DOHH2 (cell line): ENCODE measurements at regions not wholly inside any gene's neighbourhood (a gene's known extent, or its start where the extent isn't known, plus 50 kb on each side); places are given as distances from the start of the nearest gene placed in this dataset.

ENCODE experiments used
- H3F3A ChIP-seq: fragments of 200-600 bp; sonication (generic), shearing (Covaris generic); 2 replicates; pipeline ENCODE4 v1.6.0; 2016; ENCODE audit warnings: antibody characterized with exemption, mild to moderate bottlenecking; ENCODE audit not compliant: control insufficient read depth, insufficient read depth
- H3K27ac ChIP-seq: fragments of 200-600 bp; sonication (generic); 2 replicates; pipeline ENCODE4 v1.5.1; 2014; ENCODE audit warnings: low read depth, mild to moderate bottlenecking, low read length, moderate library complexity
- H3K27me3 ChIP-seq: fragments of 200-600 bp; sonication (generic); 2 replicates; pipeline ENCODE4 v1.6.1; 2014; ENCODE audit warnings: mild to moderate bottlenecking, low read length, mixed read lengths; ENCODE audit not compliant: control insufficient read depth
- H3K36me3 ChIP-seq: fragments of 200-600 bp; sonication (generic); 2 replicates; pipeline ENCODE4 v1.6.1; 2014; ENCODE audit warnings: mild to moderate bottlenecking, low read length, moderate library complexity, mixed read lengths; ENCODE audit not compliant: control insufficient read depth
- H3K4me1 ChIP-seq: fragments of 200-600 bp; sonication (generic); 2 replicates; pipeline ENCODE4 v1.6.1; 2014; ENCODE audit warnings: mild to moderate bottlenecking, low read length, mixed read lengths; ENCODE audit not compliant: control insufficient read depth
- H3K4me2 ChIP-seq: fragments of 200-600 bp; sonication (generic); 2 replicates; pipeline ENCODE4 v1.6.0; 2014; ENCODE audit warnings: mild to moderate bottlenecking, low read length, moderate library complexity
- H3K4me3 ChIP-seq: fragments of 200-600 bp; sonication (generic); 2 replicates; pipeline ENCODE4 v1.5.1; 2014; ENCODE audit warnings: mild to moderate bottlenecking, low read length, mixed read lengths
- H3K79me2 ChIP-seq: fragments of 200-600 bp; sonication (generic); 2 replicates; pipeline ENCODE4 v1.6.1; 2014; ENCODE audit warnings: mild to moderate bottlenecking, low read length, mixed read lengths; ENCODE audit not compliant: control insufficient read depth
- H3K9me2 ChIP-seq: fragments of 200-600 bp; sonication (generic); replicated peaks from 2 replicates; pipeline ENCODE4 v1.6.1; 2014; ENCODE audit warnings: mild to moderate bottlenecking, low read length, mixed read lengths; ENCODE audit not compliant: control insufficient read depth
- H3K9me3 ChIP-seq: fragments of 200-600 bp; sonication (generic); 2 replicates; pipeline ENCODE4 v1.6.1; 2014; ENCODE audit warnings: antibody characterized with exemption, low read length, mixed read lengths; ENCODE audit not compliant: control insufficient read depth, insufficient read depth
- H4K20me1 ChIP-seq: fragments of 200-600 bp; sonication (generic); 2 replicates; pipeline ENCODE4 v1.6.0; 2014; ENCODE audit warnings: low read depth, mild to moderate bottlenecking, antibody characterized with exemption, low read length, moderate library complexity; ENCODE audit not compliant: control insufficient read depth, insufficient read depth
- CTCF ChIP-seq: fragments of 200-600 bp; sonication (generic); IDR thresholded peaks from one replicate; pipeline ENCODE4 v1.5.1; 2014; ENCODE audit warnings: antibody characterized with exemption, mild to moderate bottlenecking, low read depth, low read length; ENCODE audit not compliant: poor library complexity, severe bottlenecking
- EZH2phosphoT487 ChIP-seq: fragments of 200-600 bp; sonication (generic); IDR thresholded peaks from 2 replicates; pipeline ENCODE4 v1.6.1; 2017; ENCODE audit warnings: borderline replicate concordance, mild to moderate bottlenecking, antibody characterized with exemption, low read length, moderate library complexity, mixed read lengths

GRCh38 chr4:137676357-137676998 is 144.2 kb upstream of the PCDH18 start:
- Histone ChIP-seq H3K27ac (no peak overlapping the region), H4K20me1 (no peaks in the 10 kb centered on the region), H3F3A (no peaks in the 10 kb centered on the region)

GRCh38 chr4:137674066-137674465 is 141.8 kb upstream of the PCDH18 start:
- TF ChIP-seq CTCF = no peak
- TF ChIP-seq EZH2phosphoT487 = no peak
- H3K27ac ChIP-seq = no peak overlapping the region
- H3K9me2 ChIP-seq = no peaks in the 10 kb centered on the region
- H3K27me3 ChIP-seq = no peaks in the 10 kb centered on the region
- H3K4me1 ChIP-seq = no peaks in the 10 kb centered on the region
- H3K9me3 ChIP-seq = no peaks in the 10 kb centered on the region
- no peaks in the 10 kb centered on the region for H3K79me2 ChIP-seq
- H3K4me2 ChIP-seq = no peak overlapping the region
- no peaks in the 10 kb centered on the region for H3K36me3 ChIP-seq
- H3K4me3 ChIP-seq = no peak overlapping the region
- H3F3A ChIP-seq = no peaks in the 10 kb centered on the region
- H4K20me1 ChIP-seq = no peaks in the 10 kb centered on the region

More at GRCh38 chr4:137676357-137676998, 144.2 kb upstream of the PCDH18 start:
- Histone ChIP-seq H3K9me3 (no peaks in the 10 kb centered on the region), H3K79me2 (no peaks in the 10 kb centered on the region), H3K36me3 (no peaks in the 10 kb centered on the region), H3K4me3 (no peak overlapping the region), H3K4me1 (no peaks in the 10 kb centered on the region), H3K9me2 (no peaks in the 10 kb centered on the region), H3K4me2 (no peak overlapping the region), H3K27me3 (no peaks in the 10 kb centered on the region)
- TF ChIP-seq CTCF = no peak
- no peak for TF ChIP-seq EZH2phosphoT487

- Histone ChIP-seq H4K20me1 (no peaks in the 10 kb centered on the region), H3K27me3 (no peaks in the 10 kb centered on the region), H3K79me2 (no peaks in the 10 kb centered on the region), H3K4me3 (no peak overlapping the region), H3K4me1 (no peaks in the 10 kb centered on the region), H3K36me3 (no peaks in the 10 kb centered on the region), H3F3A (no peaks in the 10 kb centered on the region), H3K9me3 (no peaks in the 10 kb centered on the region), H3K4me2 (no peak overlapping the region), H3K9me2 (no peaks in the 10 kb centered on the region), H3K27ac (no peak overlapping the region)
- TF ChIP-seq EZH2phosphoT487 (no peak), CTCF (no peak)
Observed at GRCh38 chr4:137668885-137669545, 136.7 kb upstream of the PCDH18 start.
